ENCODE measurements at regions not wholly inside any gene's neighbourhood (a gene's known extent, or its start where the extent isn't known, plus 50 kb on each side); places are given as distances from the start of the nearest gene placed in this dataset.
A peak's percentile ranks its signal among the peaks of the same experiment; 100 is the strongest.

DNA sequence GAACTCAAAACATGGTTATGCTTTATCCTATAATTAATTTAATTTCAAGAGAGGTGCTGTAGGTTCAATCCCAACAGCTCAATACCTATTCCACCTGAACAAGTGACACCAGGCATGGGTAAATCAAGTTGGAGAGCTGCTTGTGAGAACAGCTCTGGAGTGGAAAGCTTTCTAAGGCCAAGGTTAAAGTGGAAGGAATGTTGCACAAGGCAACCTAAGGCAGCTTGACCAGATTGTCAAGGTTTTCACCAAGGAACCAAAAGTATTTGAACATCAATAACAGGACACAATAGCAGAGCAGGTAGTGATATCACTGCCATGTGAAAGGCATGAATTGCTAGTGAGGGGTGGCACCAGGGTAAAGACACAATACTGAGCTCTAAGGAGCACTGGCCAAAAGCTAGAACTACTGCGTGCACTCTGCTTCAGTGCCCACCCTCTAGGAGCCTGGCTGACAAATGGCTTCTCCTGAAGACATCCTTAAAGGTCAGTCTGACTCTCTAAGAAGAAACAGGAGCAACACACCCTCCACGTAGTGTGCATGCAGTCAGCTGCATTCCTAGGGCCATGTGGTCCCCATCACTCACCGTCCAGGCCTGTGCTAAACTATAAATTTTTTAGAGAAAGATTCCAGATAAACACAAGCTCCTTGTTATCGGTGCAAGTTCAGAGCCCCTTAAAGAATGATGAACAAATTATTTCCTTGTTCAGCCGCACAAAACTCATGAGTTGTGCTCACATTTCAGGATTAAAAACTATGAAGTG, 677.7 kb upstream of the KLF4 start:
- no peak for DNase-seq

GRCh38 chr9:108166519-108166918, 677.0 kb upstream of the KLF4 start:
- DNase-seq = no peak

- no peak for DNase-seq
Observed at GRCh38 chr9:108163321-108164005, 673.9 kb upstream of the KLF4 start.

GRCh38 chr9:108162664-108163063, 673.1 kb upstream of the KLF4 start:
- no peak for DNase-seq

DNA sequence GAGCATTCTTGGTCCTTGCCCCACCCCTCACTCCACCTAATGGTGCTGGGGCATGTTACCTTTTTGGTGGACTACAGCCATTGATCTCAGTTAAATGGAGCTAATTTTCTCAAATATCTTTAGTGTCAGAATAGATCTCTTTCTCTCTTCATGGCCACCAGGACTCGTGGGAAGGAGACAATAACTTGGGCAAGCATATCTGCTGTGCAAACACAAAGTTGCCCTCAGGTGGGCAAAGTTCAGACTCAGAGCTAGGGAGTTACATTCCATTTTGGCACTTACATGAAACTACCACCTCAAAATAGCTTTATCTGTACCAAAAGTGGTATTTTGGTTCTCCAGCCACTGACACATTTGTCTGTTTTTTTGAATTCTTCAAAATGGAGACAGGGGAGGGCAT, 671.9 kb upstream of the KLF4 start:
- no peak for DNase-seq

DNA sequence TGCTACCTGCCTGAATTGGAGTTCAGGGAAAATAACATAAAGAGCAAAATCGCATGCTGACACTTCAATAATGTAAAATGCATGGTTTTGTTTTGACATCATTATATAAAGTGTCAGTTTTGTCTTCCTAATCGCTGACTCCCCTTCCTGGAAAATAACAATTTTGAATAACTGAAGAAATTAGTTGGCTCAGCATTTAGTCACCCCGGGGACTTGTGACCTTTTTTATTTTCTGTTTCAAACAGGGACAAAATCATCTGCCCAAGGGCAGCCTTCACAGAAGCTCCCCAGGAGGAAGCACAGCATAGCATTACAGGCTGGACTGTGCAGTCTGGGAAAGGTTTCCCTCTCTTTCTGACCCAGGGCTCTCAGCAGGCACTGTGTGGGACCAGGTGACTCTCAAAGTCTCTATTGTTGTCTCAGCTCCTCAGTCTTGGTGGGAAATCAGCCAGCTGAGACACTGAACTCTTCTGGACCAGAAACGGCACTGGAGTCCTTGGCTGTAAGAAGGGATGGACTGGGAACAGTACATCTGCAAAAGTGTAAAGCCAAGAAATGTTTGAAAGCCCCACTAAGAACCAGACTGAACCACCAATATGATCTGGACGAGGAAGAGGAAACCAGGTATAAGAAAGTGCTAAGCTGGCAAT, 671.3 kb upstream of the KLF4 start:
- DNase-seq = no peak

DNA sequence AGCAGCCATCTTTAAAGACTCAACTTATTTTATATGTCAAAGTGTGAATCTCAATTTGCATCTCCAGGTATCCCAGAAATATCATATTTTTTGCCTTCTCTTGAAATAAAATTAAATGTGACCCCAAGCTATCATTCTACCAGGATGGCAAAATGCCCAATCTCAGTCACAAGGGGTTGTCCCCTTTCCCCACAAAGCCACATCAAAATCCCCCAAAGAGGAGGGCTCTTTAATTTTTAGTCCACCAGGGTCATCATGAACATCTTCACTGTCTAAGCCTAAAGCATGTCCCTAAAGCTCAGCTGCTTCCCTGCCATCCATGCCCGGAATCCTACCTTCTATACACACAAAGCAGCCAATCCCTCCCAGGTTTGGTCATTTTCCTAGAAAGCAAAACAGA, 670.5 kb upstream of the KLF4 start:
- DNase-seq = no peak

GRCh38 chr9:108158236-108158995, 668.8 kb upstream of the KLF4 start:
- no peak for DNase-seq

DNA sequence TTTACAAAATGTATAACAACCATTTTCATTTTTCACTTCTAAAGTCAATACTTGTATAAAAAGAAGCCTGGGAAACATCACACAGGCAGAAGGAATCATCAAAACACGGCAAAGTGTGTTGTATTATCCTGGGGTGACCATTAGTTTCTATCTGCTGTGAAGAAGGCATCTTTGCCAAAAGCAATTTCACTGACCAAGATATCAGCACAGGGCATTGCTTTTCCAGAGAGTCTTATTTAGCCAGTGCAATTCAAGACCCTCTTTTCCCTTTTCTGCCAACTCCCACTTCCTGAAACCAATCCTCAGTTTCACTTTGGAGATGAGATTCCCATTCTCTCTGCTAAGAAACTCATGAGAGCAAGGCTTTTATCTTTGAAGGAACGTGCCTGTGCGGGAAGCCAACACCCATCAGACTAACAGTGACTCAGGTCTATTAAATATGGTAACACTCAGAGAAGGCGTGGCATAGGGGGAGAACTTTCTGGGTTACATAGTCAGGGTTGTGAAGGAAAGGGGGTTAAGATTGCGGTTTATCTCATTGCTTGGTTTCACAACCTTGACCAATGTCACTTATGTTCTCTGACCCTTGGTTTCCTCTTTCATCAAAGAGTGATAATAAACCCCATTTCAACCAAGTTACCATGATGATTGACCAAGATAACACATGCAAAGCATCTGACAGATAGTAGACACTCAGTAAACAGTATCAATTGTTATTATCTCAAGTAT, 666.9 kb upstream of the KLF4 start:
- DNase-seq = no peak

DNA sequence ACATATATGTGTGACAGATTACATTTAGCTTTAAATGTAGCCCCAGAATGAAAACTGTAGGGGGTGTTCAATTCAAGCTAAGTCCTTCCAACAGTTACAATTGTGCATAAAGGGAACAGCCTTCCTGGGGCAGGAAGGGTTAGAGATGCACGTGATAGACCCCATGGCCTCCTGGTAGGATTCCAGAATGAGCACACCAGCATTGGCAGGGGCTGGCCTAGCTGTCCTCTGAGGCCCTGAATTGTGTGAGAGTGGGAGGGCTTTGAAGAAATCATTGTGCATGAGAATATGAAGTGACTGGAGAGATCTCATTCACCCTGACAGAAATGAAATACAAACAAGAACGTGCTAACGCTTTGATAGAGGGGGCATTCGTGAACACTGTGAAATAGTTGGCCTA, 663.8 kb upstream of the KLF4 start:
- no peak for DNase-seq

DNA sequence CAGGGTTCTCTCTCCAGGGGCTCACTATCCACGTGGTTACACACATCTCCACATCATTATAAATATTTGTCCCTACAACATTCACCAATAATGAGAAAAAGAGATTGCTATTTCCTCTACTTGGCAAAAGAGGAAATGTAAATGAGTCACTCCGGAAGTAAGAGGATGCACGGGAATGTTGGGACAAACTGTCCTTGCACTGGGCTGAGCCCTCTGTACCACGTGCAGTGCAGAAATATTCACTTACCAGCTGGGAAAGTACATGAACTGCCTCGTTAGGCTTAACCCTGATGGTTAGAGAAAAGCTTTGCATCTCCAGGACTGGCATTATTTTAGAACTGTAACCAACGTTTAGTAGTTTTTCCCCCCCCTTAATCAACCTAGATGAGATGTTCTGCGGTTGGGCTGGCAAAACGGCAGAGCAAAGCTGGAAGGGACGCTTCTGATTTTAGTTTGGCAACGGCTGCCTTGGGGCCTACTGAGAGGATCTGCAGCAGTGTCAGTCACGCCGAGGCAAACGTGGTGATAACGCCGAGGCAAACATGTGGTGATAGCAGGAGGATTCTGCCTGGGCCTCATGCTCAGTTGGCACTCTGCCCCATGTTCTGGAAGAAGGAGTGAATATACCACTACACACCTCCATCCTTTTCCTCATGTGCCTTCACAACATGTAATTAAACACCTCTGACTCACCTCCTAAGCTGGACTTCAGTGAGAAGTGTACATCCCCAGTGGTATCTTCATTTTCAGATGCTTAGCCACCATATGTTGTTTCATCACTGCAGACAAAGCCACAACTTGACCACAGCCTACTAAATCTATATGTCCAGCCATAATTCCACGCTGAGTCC, 661.4 kb upstream of the KLF4 start:
- no peak for DNase-seq

GRCh38 chr9:108149326-108149725, 659.8 kb upstream of the KLF4 start:
- DNase-seq = no peak

DNA sequence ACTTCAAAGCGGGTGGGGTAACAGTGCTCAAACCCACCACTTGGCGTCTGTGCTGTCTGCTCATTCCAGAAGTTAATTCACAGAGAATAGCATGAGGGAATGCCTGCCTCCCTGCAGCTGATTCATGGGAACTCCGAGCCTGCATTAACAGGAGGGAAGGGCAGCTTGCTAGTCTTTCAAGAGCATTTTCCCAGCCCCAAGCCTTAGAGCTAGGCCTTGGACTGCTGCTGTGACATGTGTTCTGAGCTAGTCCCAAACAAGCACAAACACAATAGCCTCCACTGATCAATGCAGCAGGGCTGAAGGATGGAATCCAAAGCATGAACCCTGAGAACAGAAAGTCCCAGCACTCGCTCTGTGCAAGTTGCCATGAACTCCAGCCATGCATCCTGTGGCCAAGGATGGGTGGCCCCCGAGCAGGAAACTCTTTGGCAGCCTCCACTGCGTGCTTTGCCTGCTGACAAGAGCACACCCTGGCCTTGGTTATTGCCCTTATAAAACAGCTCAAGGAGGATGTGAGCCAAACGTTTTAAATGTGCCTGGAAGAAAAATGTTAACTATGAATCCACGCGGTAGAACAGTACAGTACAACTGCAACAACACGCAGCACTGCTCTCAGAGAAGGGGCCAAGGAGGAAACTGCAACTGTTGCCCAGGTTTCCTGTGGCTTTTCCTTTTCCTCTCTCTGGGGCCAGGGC, 653.1 kb upstream of the KLF4 start:
- no peak for DNase-seq

GRCh38 chr9:108142142-108142503, 652.6 kb upstream of the KLF4 start:
- DNase-seq = no peak

- DNase-seq = no peak
Observed at GRCh38 chr9:108139900-108140299, 650.3 kb upstream of the KLF4 start.

GRCh38 chr9:108138516-108138915, 648.9 kb upstream of the KLF4 start:
- DNase-seq = peak; percentile 5

DNA sequence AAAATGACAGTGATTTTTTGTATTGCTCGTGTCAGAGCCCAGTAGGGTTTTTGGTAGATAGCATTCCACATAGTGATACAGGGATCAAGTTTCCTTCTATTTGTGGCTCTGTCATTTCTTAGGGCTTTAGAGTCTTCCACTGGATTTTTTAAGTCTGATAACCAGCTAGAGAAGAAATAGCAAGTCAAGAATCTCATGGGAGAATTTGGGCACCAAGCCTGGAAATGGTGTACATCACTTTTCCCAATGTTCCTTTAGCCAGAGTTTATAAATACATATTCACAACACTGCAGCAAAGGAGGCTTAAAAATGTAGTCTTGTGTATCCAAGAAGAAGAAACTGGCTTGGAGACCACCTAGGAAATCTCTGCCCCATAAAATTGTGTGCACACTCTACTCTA, 647.1 kb upstream of the KLF4 start:
- no peak for DNase-seq

GRCh38 chr9:108134486-108135128, 645.0 kb upstream of the KLF4 start:
- DNase-seq = no peak

- no peak for DNase-seq
Observed at GRCh38 chr9:108133680-108134079, 644.1 kb upstream of the KLF4 start.

- DNase-seq = no peak
Observed at GRCh38 chr9:108133101-108133500, 643.5 kb upstream of the KLF4 start.

DNA sequence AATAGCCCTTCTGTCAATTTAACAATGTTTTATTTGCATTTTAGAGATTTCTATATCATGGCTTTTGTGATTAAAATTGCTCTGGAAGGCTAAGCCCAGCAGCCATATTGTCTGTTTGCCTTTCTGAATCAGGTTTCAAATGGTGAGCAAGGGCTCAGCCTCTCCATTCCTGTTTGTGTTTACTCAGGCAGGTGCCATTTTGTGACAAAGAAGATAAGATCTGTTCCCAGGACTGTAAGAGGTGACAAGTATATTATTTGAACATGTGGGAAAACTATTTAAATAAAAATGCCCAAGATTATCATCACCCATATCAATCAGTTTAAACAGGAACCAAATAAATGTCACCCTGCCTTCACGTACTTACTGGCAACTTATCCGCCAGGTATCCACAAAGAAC, 641.3 kb upstream of the KLF4 start:
- DNase-seq = no peak

Measured in DMS79 (cell line).